ENCODE measurements at regions not wholly inside any gene's neighbourhood (a gene's known extent, or its start where the extent isn't known, plus 50 kb on each side); places are given as distances from the start of the nearest gene placed in this dataset.
A peak's percentile ranks its signal among the peaks of the same experiment; 100 is the strongest.

DNA sequence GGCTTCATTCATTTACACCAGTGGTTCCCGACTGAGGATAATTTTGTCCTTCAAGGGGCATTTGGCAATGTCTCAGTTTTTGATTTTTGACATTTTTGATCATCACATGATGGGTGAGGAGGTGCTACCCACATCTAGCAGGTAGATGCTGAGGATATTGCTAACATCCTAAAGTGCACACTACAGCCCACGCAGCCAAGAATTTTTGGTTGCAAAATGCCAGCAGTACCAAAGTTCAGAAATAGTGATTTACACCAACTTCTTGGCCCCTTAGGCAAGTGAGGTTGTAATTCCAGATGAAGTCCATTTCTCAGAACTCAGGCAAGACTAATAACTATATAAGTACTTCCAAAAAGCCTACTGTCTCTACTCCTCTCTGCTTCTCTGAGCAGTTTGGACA, 80.1 kb upstream of the TSHZ2 start:
- H3K36me3 ChIP-seq, result no peaks in the 10 kb centered on the region
- WGBS, 5 donors, result 74 to 89% (median 79%) methylated on average over 2 of the region's 2 CpGs
- no peaks in the 10 kb centered on the region for H3K9me3 ChIP-seq
- H3K4me1 ChIP-seq, result no peaks in the 10 kb centered on the region
- no peak for DNase-seq
- H3K4me3 ChIP-seq, result no peak overlapping the region
- TF ChIP-seq POLR2A (IDR thresholded peaks at IDR 0.05), result no peak
- TF ChIP-seq EP300 (IDR thresholded peaks at IDR 0.05), result no peak
- no peak for TF ChIP-seq POLR2AphosphoS5 (IDR thresholded peaks at IDR 0.05)
- TF ChIP-seq, protein P1, sequence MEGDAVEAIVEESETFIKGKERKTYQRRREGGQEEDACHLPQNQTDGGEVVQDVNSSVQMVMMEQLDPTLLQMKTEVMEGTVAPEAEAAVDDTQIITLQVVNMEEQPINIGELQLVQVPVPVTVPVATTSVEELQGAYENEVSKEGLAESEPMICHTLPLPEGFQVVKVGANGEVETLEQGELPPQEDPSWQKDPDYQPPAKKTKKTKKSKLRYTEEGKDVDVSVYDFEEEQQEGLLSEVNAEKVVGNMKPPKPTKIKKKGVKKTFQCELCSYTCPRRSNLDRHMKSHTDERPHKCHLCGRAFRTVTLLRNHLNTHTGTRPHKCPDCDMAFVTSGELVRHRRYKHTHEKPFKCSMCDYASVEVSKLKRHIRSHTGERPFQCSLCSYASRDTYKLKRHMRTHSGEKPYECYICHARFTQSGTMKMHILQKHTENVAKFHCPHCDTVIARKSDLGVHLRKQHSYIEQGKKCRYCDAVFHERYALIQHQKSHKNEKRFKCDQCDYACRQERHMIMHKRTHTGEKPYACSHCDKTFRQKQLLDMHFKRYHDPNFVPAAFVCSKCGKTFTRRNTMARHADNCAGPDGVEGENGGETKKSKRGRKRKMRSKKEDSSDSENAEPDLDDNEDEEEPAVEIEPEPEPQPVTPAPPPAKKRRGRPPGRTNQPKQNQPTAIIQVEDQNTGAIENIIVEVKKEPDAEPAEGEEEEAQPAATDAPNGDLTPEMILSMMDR (IDR thresholded peaks at IDR 0.05), result no peak
- H3K27me3 ChIP-seq, result no peaks in the 10 kb centered on the region
- intact Hi-C loops (cut with DNase I; ENCODE audit: low total_unique reads), result no loop called here
- no peak overlapping the region for H3K27ac ChIP-seq

DNA sequence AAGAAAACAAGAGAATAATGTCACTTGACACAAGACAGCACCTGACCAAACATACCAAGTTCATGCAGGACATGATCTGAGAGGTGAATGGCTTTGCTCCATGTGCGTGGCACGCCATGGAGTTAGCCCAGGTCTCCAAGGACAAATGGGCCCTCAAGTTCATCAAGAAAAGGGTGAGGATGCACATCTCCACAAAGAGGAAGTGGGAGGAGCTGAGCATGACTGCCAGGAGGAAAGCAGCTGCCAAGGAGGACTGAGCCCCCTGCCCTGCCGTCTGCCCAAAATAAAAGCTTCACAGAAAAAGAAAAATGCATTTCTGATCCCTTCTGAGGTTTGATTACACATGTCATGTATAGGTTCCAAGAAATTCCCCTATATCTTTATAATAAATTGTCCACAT, 82.0 kb upstream of the TSHZ2 start:
- Histone ChIP-seq H3K27me3 (no peaks in the 10 kb centered on the region), H3K4me1 (no peaks in the 10 kb centered on the region), H3K27ac (no peak overlapping the region), H3K36me3 (no peaks in the 10 kb centered on the region), H3K4me3 (no peak overlapping the region), H3K9me3 (no peaks in the 10 kb centered on the region)
- WGBS, 5 donors, result 76 to 88% (median 80%) methylated on average over 3 of the region's 3 CpGs
- intact Hi-C loops (cut with DNase I; ENCODE audit: low total_unique reads), result no loop called here
- TF ChIP-seq EP300 (IDR thresholded peaks at IDR 0.05), result no peak
- TF ChIP-seq POLR2A (IDR thresholded peaks at IDR 0.05), result no peak
- TF ChIP-seq POLR2AphosphoS5 (IDR thresholded peaks at IDR 0.05), result no peak
- TF ChIP-seq, protein P1 (IDR thresholded peaks at IDR 0.05), result no peak
- no peak for DNase-seq

GRCh38 chr20:52889225-52889624, 82.9 kb upstream of the TSHZ2 start:
- whole genome bisulfite sequencing, 5 donors, result 60 to 80% (median 76%) methylated on average over 4 of the region's 4 CpGs
- H3K27me3 ChIP-seq, result no peaks in the 10 kb centered on the region
- H3K36me3 ChIP-seq, result no peaks in the 10 kb centered on the region
- DNase-seq, result peak in 1 of 2 donors; percentile 11
- H3K9me3 ChIP-seq, result no peaks in the 10 kb centered on the region
- TF ChIP-seq EP300 (IDR thresholded peaks at IDR 0.05) (no peak), POLR2AphosphoS5 (IDR thresholded peaks at IDR 0.05) (no peak), POLR2A (IDR thresholded peaks at IDR 0.05) (no peak)
- TF ChIP-seq, protein P1 (IDR thresholded peaks at IDR 0.05), result no peak
- no peaks in the 10 kb centered on the region for H3K4me1 ChIP-seq
- intact Hi-C loops (cut with DNase I; ENCODE audit: low total_unique reads), result no loop called here
- no peak overlapping the region for H3K4me3 ChIP-seq
- H3K27ac ChIP-seq, result no peak overlapping the region

DNA sequence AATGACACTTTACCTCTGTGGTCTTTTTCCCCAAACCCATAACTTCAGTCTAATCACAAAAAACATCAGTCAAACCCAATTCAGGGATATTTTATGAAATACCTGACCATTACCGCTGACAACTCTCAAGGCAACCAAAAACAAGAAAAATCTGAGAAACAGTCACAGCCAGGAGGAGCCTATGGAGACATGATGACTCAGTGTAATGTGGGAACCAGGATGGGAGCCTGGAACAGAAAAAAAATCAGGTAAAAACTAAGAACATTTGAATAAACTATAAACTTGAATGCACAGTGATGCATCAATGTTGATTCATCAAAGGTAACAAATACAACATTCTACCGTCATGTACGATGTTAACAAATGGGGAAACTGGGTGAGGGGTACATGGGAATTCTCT, 84.1 kb upstream of the TSHZ2 start:
- TF ChIP-seq, protein P1 (IDR thresholded peaks at IDR 0.05), result no peak
- DNase-seq, result no peak
- H3K36me3 ChIP-seq, result no peaks in the 10 kb centered on the region
- intact Hi-C loops (cut with DNase I; ENCODE audit: low total_unique reads), result no loop called here
- H3K9me3 ChIP-seq, result no peaks in the 10 kb centered on the region
- 92 to 97% (median 94%) methylated on average over 3 of the region's 3 CpGs for WGBS, 5 donors
- H3K4me3 ChIP-seq, result no peak overlapping the region
- H3K4me1 ChIP-seq, result no peaks in the 10 kb centered on the region
- no peak overlapping the region for H3K27ac ChIP-seq
- H3K27me3 ChIP-seq, result no peaks in the 10 kb centered on the region

- Histone ChIP-seq H3K4me3 (no peak overlapping the region), H3K36me3 (no peaks in the 10 kb centered on the region), H3K4me1 (no peaks in the 10 kb centered on the region), H3K9me3 (no peaks in the 10 kb centered on the region), H3K27ac (no peak overlapping the region), H3K27me3 (no peaks in the 10 kb centered on the region)
- intact Hi-C loops (cut with DNase I; ENCODE audit: low total_unique reads), result no loop called here
- TF ChIP-seq EP300 (IDR thresholded peaks at IDR 0.05) (no peak), POLR2AphosphoS5 (IDR thresholded peaks at IDR 0.05) (no peak), POLR2A (IDR thresholded peaks at IDR 0.05) (no peak)
- TF ChIP-seq, protein P1 (IDR thresholded peaks at IDR 0.05), result no peak
- no peak for DNase-seq
Measured at GRCh38 chr20:52880997-52881396, 91.2 kb upstream of the TSHZ2 start.
